ENCODE measurements at regions not wholly inside any gene's neighbourhood (a gene's known extent, or its start where the extent isn't known, plus 50 kb on each side); places are given as distances from the start of the nearest gene placed in this dataset.

- H3K4me3 ChIP-seq (ENCODE audit: low read depth, low read length) = no peak overlapping the region
- no peak for DNase-seq (ENCODE audit: low read depth)
Observed at GRCh38 chr5:41574391-41574790, 64.0 kb upstream of the PLCXD3 start.
